Esophagus muscularis mucosa (tissue), 4 donors: ENCODE measurements at regions not wholly inside any gene's neighbourhood (a gene's known extent, or its start where the extent isn't known, plus 50 kb on each side); places are given as distances from the start of the nearest gene placed in this dataset.

Experiments
- DNase-seq: peaks from one replicate; pipeline ENCODE4 v3.0.0-alpha.2; 2017; ENCODE audit errors: extremely low spot score
- H3K27ac ChIP-seq, 4 donors: fragments of 200-600 bp; sonication (generic); replicated peaks in 1 of 4; 1 replicate in 3 of 4; 2 replicates in 1 of 4; pipeline ENCODE4 v1.5.1; 2016 to 2019; ENCODE audit warnings: mild to moderate bottlenecking in 1 of 4
- H3K27me3 ChIP-seq, 4 donors: fragments of 200-600 bp; sonication (generic); one replicate each; pipeline versions ENCODE4 v1.5.1 to v1.6.0; 2016 to 2019
- H3K36me3 ChIP-seq, 4 donors: fragments of 200-600 bp; sonication (generic); one replicate each; pipeline ENCODE4 v1.5.1; 2016 to 2019
- H3K4me1 ChIP-seq, 4 donors: fragments of 200-600 bp; sonication (generic); one replicate each; pipeline ENCODE4 v1.5.1; 2016 to 2019
- H3K4me3 ChIP-seq, 4 donors: fragments of 200-600 bp; sonication (generic); 1 replicate in 2 of 4; 2 replicates in 2 of 4; pipeline ENCODE4 v1.5.1; 2016 to 2019; ENCODE audit warnings: mild to moderate bottlenecking in 4 of 4, moderate library complexity in 1 of 4
- H3K9me3 ChIP-seq, 4 donors: fragments of 200-600 bp; sonication (generic); 1 replicate in 3 of 4; 2 replicates in 1 of 4; pipeline ENCODE4 v1.5.1; 2016 to 2019
- CTCF ChIP-seq, 3 experiments: fragments of 200-600 bp in 2 of 3; fragments of 450-650 bp in 1 of 3; sonication (generic) in 2 of 3; IDR thresholded peaks; one replicate each; pipeline ENCODE4 v1.5.1; 2017 to 2019; ENCODE audit warnings: antibody characterized with exemption in 3 of 3, mild to moderate bottlenecking in 2 of 3, moderate library complexity in 1 of 3
- EP300 ChIP-seq: sonication (generic); formaldehyde crosslinking; IDR thresholded peaks from one replicate; pipeline ENCODE4 v1.6.1; 2017; ENCODE audit warnings: antibody characterized with exemption
- POLR2A ChIP-seq: fragments of 450-650 bp; IDR thresholded peaks from one replicate; pipeline ENCODE4 v1.6.1; 2017; ENCODE audit warnings: antibody characterized with exemption, moderate library complexity, mild to moderate bottlenecking, low read depth
- POLR2AphosphoS5 ChIP-seq, 2 donors: sonication (generic); formaldehyde crosslinking; IDR thresholded peaks; one replicate each; pipeline ENCODE4 v1.6.1; 2017; ENCODE audit warnings: antibody characterized with exemption in 2 of 2
- WGBS: methylation state at CpG from one replicate; pipeline ENCODE4 v1.1.5; 2018; 5-methylcytosine and 5-hydroxymethylcytosine counted together
- intact Hi-C: fragments of 100-400 bp; cut with DNase I; formaldehyde crosslinking; loops from one replicate; pipeline ENCODE4 v1.15.1; 2023

GRCh38 chr5:53246042-53246836 is 136.7 kb upstream of the MOCS2 start:
- peak overlapping the region in 1 of 4 donors; percentile 17 for H3K27ac ChIP-seq
- intact Hi-C loops = no loop called here

GRCh38 chr5:53249529-53250200 is 140.1 kb upstream of the MOCS2 start:
- no peak for DNase-seq
- Histone ChIP-seq H3K27ac (no peak overlapping the region), H3K9me3 (no peaks in the 10 kb centered on the region)

More at GRCh38 chr5:53246042-53246836, 136.7 kb upstream of the MOCS2 start:
- Histone ChIP-seq H3K27me3 (no peaks in the 10 kb centered on the region), H3K36me3 (no peaks in the 10 kb centered on the region), H3K9me3 (no peaks in the 10 kb centered on the region), H3K4me1 (peaks cover 0 to 31% (median 12%) of the 10 kb centered on the region in 4 donors), H3K4me3 (no peak overlapping the region)
- DNase-seq = no peak
- WGBS = 44% methylated on average over 8 of the region's 8 CpGs
- TF ChIP-seq EP300 = no peak
- TF ChIP-seq POLR2A = no peak
- no peak for TF ChIP-seq CTCF (IDR thresholded peaks at IDR 0.05)
- no peak for TF ChIP-seq POLR2AphosphoS5 (IDR thresholded peaks at IDR 0.05)

GRCh38 chr5:53250201-53250550 is 140.6 kb upstream of the MOCS2 start:
- no peak overlapping the region for H3K27ac ChIP-seq
- H3K4me1 ChIP-seq = peaks cover 0 to 31% (median 12%) of the 10 kb centered on the region in 4 donors
- H3K27me3 ChIP-seq = no peaks in the 10 kb centered on the region
- 92% methylated on average over 2 of the region's 2 CpGs for WGBS
- intact Hi-C loops = no loop called here
- H3K4me3 ChIP-seq = no peak overlapping the region
- TF ChIP-seq CTCF (IDR thresholded peaks at IDR 0.05) (no peak), POLR2AphosphoS5 (IDR thresholded peaks at IDR 0.05) (no peak), EP300 (no peak), POLR2A (no peak)
- H3K36me3 ChIP-seq = no peaks in the 10 kb centered on the region
- no peaks in the 10 kb centered on the region for H3K9me3 ChIP-seq
- no peak for DNase-seq

More at GRCh38 chr5:53249529-53250200, 140.1 kb upstream of the MOCS2 start:
- Histone ChIP-seq H3K4me3 (no peak overlapping the region), H3K36me3 (no peaks in the 10 kb centered on the region), H3K27me3 (no peaks in the 10 kb centered on the region), H3K4me1 (peaks cover 0 to 31% (median 12%) of the 10 kb centered on the region in 4 donors)
- WGBS = 40% methylated on average over 4 of the region's 4 CpGs
- intact Hi-C loops = no loop called here
- no peak for TF ChIP-seq CTCF (IDR thresholded peaks at IDR 0.05)
- no peak for TF ChIP-seq POLR2A
- no peak for TF ChIP-seq POLR2AphosphoS5 (IDR thresholded peaks at IDR 0.05)
- TF ChIP-seq EP300 = no peak

- Histone ChIP-seq H3K27ac (no peak overlapping the region), H3K27me3 (no peaks in the 10 kb centered on the region), H3K4me1 (peaks cover 0 to 17% (median 12%) of the 10 kb centered on the region in 4 donors), H3K4me3 (no peak overlapping the region), H3K36me3 (no peaks in the 10 kb centered on the region), H3K9me3 (no peaks in the 10 kb centered on the region)
- WGBS = 77% methylated on average over 2 of the region's 2 CpGs
- TF ChIP-seq EP300 = no peak
- no peak for TF ChIP-seq CTCF (IDR thresholded peaks at IDR 0.05)
- TF ChIP-seq POLR2AphosphoS5 (IDR thresholded peaks at IDR 0.05) = no peak
- TF ChIP-seq POLR2A = no peak
- DNase-seq = no peak
- intact Hi-C loops = no loop called here
These were observed 143.9 kb upstream of the MOCS2 start for GRCh38 chr5:53253421-53253871.
